ENCODE measurements at regions not wholly inside any gene's neighbourhood (a gene's known extent, or its start where the extent isn't known, plus 50 kb on each side); places are given as distances from the start of the nearest gene placed in this dataset.

- H3K27ac ChIP-seq: no peak overlapping the region
- H3K9me3 ChIP-seq: no peaks in the 10 kb centered on the region
- H3K4me3 ChIP-seq: no peak overlapping the region
- H3K4me1 ChIP-seq: no peaks in the 10 kb centered on the region
- H3K27me3 ChIP-seq: no peaks in the 10 kb centered on the region
- WGBS, 2 donors: 42 to 45% methylated on average over 1 of the region's 1 CpG
- no peaks in the 10 kb centered on the region for H3K36me3 ChIP-seq
- DNase-seq: no peak
- TF ChIP-seq, protein P1, sequence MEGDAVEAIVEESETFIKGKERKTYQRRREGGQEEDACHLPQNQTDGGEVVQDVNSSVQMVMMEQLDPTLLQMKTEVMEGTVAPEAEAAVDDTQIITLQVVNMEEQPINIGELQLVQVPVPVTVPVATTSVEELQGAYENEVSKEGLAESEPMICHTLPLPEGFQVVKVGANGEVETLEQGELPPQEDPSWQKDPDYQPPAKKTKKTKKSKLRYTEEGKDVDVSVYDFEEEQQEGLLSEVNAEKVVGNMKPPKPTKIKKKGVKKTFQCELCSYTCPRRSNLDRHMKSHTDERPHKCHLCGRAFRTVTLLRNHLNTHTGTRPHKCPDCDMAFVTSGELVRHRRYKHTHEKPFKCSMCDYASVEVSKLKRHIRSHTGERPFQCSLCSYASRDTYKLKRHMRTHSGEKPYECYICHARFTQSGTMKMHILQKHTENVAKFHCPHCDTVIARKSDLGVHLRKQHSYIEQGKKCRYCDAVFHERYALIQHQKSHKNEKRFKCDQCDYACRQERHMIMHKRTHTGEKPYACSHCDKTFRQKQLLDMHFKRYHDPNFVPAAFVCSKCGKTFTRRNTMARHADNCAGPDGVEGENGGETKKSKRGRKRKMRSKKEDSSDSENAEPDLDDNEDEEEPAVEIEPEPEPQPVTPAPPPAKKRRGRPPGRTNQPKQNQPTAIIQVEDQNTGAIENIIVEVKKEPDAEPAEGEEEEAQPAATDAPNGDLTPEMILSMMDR (IDR thresholded peaks at IDR 0.05): no peak
- no peak for TF ChIP-seq POLR2A (IDR thresholded peaks at IDR 0.05)
- intact Hi-C loops (cut with DNase I): no loop called here
Observed at GRCh38 chr2:223223156-223223555, 171.2 kb downstream of the KCNE4 start.

DNA sequence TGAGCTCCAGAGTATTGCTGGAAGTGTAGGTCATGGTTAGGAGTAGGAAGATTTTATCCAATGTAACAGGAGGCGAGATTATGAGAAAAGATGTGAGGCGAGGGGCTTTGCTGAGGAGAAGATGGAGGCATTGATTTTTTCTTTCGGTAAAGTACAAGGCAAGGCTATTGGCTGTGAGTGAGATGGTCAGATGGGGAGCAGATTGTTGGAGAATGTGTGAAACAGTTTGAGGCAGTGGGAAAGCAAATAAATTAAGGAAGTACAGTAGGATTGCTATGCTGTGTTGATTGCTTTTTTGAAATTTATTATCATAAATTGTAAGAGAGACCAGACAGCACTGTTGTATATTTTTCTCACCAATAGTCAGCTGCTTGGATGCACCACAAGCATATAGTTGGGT lies 173.3 kb downstream of the KCNE4 start:
- DNase-seq: no peak
- Histone ChIP-seq H3K36me3 (no peaks in the 10 kb centered on the region), H3K27me3 (no peaks in the 10 kb centered on the region), H3K27ac (no peak overlapping the region), H3K9me3 (no peaks in the 10 kb centered on the region), H3K4me1 (no peaks in the 10 kb centered on the region), H3K4me3 (no peak overlapping the region)
- intact Hi-C loops (cut with DNase I): no loop called here
- WGBS, 2 donors: 91% methylated on average over 3 of the region's 3 CpGs
- TF ChIP-seq POLR2A (IDR thresholded peaks at IDR 0.05): no peak

GRCh38 chr2:223226264-223226663 lies 174.3 kb downstream of the KCNE4 start:
- H3K4me1 ChIP-seq: no peaks in the 10 kb centered on the region
- no peaks in the 10 kb centered on the region for H3K36me3 ChIP-seq
- intact Hi-C loops (cut with DNase I): no loop called here
- no peak for DNase-seq
- no peak for TF ChIP-seq POLR2A (IDR thresholded peaks at IDR 0.05)
- TF ChIP-seq, protein P1 (IDR thresholded peaks at IDR 0.05): no peak
- 31 to 40% methylated on average over 1 of the region's 1 CpG for WGBS, 2 donors
- H3K4me3 ChIP-seq: no peak overlapping the region
- no peaks in the 10 kb centered on the region for H3K9me3 ChIP-seq
- no peaks in the 10 kb centered on the region for H3K27me3 ChIP-seq
- H3K27ac ChIP-seq: no peak overlapping the region

GRCh38 chr2:223227338-223227737 lies 175.3 kb downstream of the KCNE4 start:
- WGBS, 2 donors: 37 to 68% methylated on average over 2 of the region's 2 CpGs
- no peak overlapping the region for H3K4me3 ChIP-seq

GRCh38 chr2:223228871-223229270 lies 176.9 kb downstream of the KCNE4 start:
- no peak for DNase-seq
- intact Hi-C loops (cut with DNase I): no loop called here
- H3K4me1 ChIP-seq: no peaks in the 10 kb centered on the region

More at GRCh38 chr2:223227338-223227737, 175.3 kb downstream of the KCNE4 start:
- no peak for TF ChIP-seq POLR2A (IDR thresholded peaks at IDR 0.05)
- TF ChIP-seq, protein P1 (IDR thresholded peaks at IDR 0.05): no peak
- no peaks in the 10 kb centered on the region for H3K4me1 ChIP-seq
- intact Hi-C loops (cut with DNase I): no loop called here
- no peaks in the 10 kb centered on the region for H3K9me3 ChIP-seq
- no peak for DNase-seq
- H3K27ac ChIP-seq: no peak overlapping the region
- no peaks in the 10 kb centered on the region for H3K27me3 ChIP-seq
- no peaks in the 10 kb centered on the region for H3K36me3 ChIP-seq

DNA sequence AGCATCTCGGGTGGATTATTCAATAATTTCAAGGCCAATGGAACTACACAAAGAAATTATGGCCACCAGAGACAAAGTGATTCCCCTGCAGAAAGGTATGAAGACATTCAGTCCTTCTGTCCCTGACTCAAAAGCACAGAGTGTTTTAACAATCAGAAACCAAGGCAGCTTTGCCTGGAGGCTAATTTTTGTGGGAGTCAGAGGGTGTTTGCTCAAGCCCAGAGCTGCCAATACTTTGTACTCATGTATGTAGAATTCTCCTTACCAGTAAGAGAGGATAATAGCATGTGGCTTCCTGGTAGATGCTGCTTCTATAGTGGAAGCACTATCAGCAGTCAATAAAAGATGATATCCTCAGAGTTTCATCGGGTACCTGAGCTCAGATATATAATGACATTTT lies 178.4 kb downstream of the KCNE4 start:
- WGBS, 2 donors: 59 to 83% methylated on average over 2 of the region's 2 CpGs
- intact Hi-C loops (cut with DNase I): no loop called here
- no peak overlapping the region for H3K4me3 ChIP-seq

More at GRCh38 chr2:223228871-223229270, 176.9 kb downstream of the KCNE4 start:
- Histone ChIP-seq H3K9me3 (no peaks in the 10 kb centered on the region), H3K4me3 (no peak overlapping the region), H3K27me3 (no peaks in the 10 kb centered on the region), H3K27ac (no peak overlapping the region), H3K36me3 (no peaks in the 10 kb centered on the region)
- TF ChIP-seq, protein P1 (IDR thresholded peaks at IDR 0.05): no peak
- TF ChIP-seq POLR2A (IDR thresholded peaks at IDR 0.05): no peak

More for the DNA sequence above, 178.4 kb downstream of the KCNE4 start:
- Histone ChIP-seq H3K9me3 (no peaks in the 10 kb centered on the region), H3K27me3 (no peaks in the 10 kb centered on the region), H3K27ac (no peak overlapping the region), H3K4me1 (no peaks in the 10 kb centered on the region), H3K36me3 (no peaks in the 10 kb centered on the region)
- DNase-seq: no peak
- TF ChIP-seq, protein P1 (IDR thresholded peaks at IDR 0.05): no peak
- no peak for TF ChIP-seq POLR2A (IDR thresholded peaks at IDR 0.05)
